ENCODE measurements at regions not wholly inside any gene's neighbourhood (a gene's known extent, or its start where the extent isn't known, plus 50 kb on each side); places are given as distances from the start of the nearest gene placed in this dataset.

DNA sequence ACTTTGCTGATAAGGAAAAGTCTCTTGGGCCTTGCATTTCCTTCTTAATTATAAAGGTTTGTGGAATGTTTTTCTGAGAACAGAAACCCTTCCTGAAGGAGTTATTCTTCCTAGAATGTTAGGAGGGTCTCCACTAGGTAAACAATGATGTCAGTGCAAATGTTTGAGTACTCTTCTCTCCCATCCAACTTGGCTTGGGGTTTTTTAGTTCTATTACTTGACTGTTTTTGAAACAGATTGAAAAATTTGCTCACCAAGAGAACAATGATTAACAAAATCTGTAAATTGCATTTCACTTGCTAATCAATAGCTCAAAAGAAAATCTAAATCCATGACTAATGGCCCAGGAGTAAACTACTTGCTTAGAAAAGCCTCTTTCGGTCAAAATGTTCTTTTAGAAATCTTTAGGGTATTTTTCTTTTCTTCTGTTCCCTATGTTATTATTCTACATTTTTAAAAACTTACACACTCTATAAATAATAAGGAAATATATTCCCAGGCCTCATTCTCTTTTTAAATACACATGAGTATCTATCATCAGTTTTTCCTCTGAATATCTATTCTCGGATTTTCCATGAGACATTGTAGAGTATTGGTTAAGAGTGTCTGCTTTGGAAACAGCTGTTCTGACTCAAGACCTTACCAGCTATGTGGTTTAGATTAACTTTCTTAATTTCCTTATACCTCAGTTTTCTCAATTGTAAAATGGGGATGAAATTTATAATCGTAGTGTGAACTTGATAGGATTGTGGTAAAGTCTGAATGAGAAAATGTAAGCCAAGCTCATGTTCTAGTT lies 234.2 kb upstream of the CITED2 start:
- no peaks in the 10 kb centered on the region for H3K36me3 ChIP-seq (ENCODE audit: control insufficient read depth, insufficient read depth, low read length)
- no peaks in the 10 kb centered on the region for H3K9me3 ChIP-seq (ENCODE audit: control insufficient read depth, insufficient read depth, low read length)
- no peaks in the 10 kb centered on the region for H3K4me1 ChIP-seq (ENCODE audit: control insufficient read depth, insufficient read depth, low read length)
- H3K27ac ChIP-seq (ENCODE audit: low read depth, low read length): peak overlapping the region; percentile 42
- no peaks in the 10 kb centered on the region for H3K27me3 ChIP-seq (ENCODE audit: control insufficient read depth, insufficient read depth, low read length)
- no peak for DNase-seq (ENCODE audit: low read depth in 4 of 6, low spot score in 6 of 6)
- no CpG with 5 or more reads among the region's 3 CpGs for WGBS (ENCODE audit: insufficient coverage)
- H3K4me3 ChIP-seq (ENCODE audit: low read depth, low read length): no peak overlapping the region

DNA sequence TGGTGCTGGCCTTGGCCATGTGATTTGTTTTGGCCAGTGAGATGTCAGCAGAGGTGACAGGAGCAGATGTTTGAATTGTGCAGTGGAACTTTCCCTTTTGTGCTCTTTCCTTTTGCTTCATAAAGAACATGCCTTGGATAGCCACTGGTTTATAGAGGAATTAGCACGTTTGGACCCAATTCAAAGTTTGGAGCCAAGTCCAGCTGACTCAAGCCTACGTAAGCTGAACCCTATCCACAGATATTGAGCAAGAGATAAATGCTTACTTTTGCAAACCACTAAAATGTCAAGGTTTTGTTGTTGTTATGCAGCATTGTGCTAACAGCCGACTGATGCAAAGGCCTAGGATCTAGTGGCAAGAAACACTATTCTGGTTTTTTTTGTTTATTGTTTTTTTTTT lies 230.9 kb upstream of the CITED2 start:
- no peaks in the 10 kb centered on the region for H3K4me1 ChIP-seq (ENCODE audit: control insufficient read depth, insufficient read depth, low read length)
- no peaks in the 10 kb centered on the region for H3K27me3 ChIP-seq (ENCODE audit: control insufficient read depth, insufficient read depth, low read length)
- H3K27ac ChIP-seq (ENCODE audit: low read depth, low read length): no peak overlapping the region
- no peaks in the 10 kb centered on the region for H3K9me3 ChIP-seq (ENCODE audit: control insufficient read depth, insufficient read depth, low read length)
- no CpG with 5 or more reads among the region's 3 CpGs for WGBS (ENCODE audit: insufficient coverage)
- no peak for DNase-seq (ENCODE audit: low read depth in 4 of 6, low spot score in 6 of 6)
- no peak overlapping the region for H3K4me3 ChIP-seq (ENCODE audit: low read depth, low read length)
- H3K36me3 ChIP-seq (ENCODE audit: control insufficient read depth, insufficient read depth, low read length): no peaks in the 10 kb centered on the region

- 67% methylated on average over 1 of the region's 2 CpGs for WGBS (ENCODE audit: insufficient coverage)
Measured at GRCh38 chr6:139603581-139603980, 229.1 kb upstream of the CITED2 start.

GRCh38 chr6:139602577-139602976 lies 228.1 kb upstream of the CITED2 start:
- no peak overlapping the region for H3K27ac ChIP-seq (ENCODE audit: low read depth, low read length)
- no peak overlapping the region for H3K4me3 ChIP-seq (ENCODE audit: low read depth, low read length)
- H3K9me3 ChIP-seq (ENCODE audit: control insufficient read depth, insufficient read depth, low read length): no peaks in the 10 kb centered on the region
- H3K4me1 ChIP-seq (ENCODE audit: control insufficient read depth, insufficient read depth, low read length): peaks cover 6% of the 10 kb centered on the region
- DNase-seq (ENCODE audit: low read depth in 4 of 6, low spot score in 6 of 6): no peak
- 20% methylated on average over 1 of the region's 2 CpGs for WGBS (ENCODE audit: insufficient coverage)
- no peaks in the 10 kb centered on the region for H3K36me3 ChIP-seq (ENCODE audit: control insufficient read depth, insufficient read depth, low read length)
- no peaks in the 10 kb centered on the region for H3K27me3 ChIP-seq (ENCODE audit: control insufficient read depth, insufficient read depth, low read length)

More at GRCh38 chr6:139603581-139603980, 229.1 kb upstream of the CITED2 start:
- H3K27ac ChIP-seq (ENCODE audit: low read depth, low read length): no peak overlapping the region
- no peak overlapping the region for H3K4me3 ChIP-seq (ENCODE audit: low read depth, low read length)
- H3K9me3 ChIP-seq (ENCODE audit: control insufficient read depth, insufficient read depth, low read length): no peaks in the 10 kb centered on the region
- H3K4me1 ChIP-seq (ENCODE audit: control insufficient read depth, insufficient read depth, low read length): no peaks in the 10 kb centered on the region
- H3K27me3 ChIP-seq (ENCODE audit: control insufficient read depth, insufficient read depth, low read length): no peaks in the 10 kb centered on the region
- H3K36me3 ChIP-seq (ENCODE audit: control insufficient read depth, insufficient read depth, low read length): no peaks in the 10 kb centered on the region
- no peak for DNase-seq (ENCODE audit: low read depth in 4 of 6, low spot score in 6 of 6)

DNA sequence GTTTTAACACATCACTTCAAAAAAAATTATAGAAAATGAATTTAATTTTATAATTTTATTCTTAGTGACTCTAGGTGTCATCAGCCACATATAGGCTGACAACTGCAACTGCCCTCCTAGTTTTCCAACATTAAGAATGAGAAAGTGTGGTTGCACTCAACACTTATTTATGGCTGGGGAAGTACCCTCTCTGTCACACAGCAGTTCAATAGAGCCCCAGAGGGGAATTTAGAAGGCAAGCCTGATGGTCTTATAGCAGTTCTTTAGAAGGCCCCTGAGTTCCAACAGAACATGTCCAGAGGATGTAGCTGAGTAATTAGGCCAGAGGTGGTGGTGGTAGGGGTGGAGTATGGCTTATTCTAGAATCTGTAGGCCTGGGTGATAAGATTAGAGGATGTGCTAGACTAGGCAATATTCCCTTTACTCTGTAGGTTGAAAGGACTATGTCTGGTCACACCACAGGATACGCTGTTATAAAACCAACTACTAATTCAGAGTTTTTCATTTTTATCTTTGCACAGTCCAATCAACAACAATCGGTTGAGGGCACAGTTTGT lies 226.5 kb upstream of the CITED2 start:
- Histone ChIP-seq H3K36me3 (ENCODE audit: control insufficient read depth, insufficient read depth, low read length) (no peaks in the 10 kb centered on the region), H3K27ac (ENCODE audit: low read depth, low read length) (no peak overlapping the region), H3K4me1 (ENCODE audit: control insufficient read depth, insufficient read depth, low read length) (peaks cover 6% of the 10 kb centered on the region), H3K27me3 (ENCODE audit: control insufficient read depth, insufficient read depth, low read length) (no peaks in the 10 kb centered on the region), H3K4me3 (ENCODE audit: low read depth, low read length) (no peak overlapping the region), H3K9me3 (ENCODE audit: control insufficient read depth, insufficient read depth, low read length) (no peaks in the 10 kb centered on the region)
- no peak for DNase-seq (ENCODE audit: low read depth in 4 of 6, low spot score in 6 of 6)
- WGBS (ENCODE audit: insufficient coverage): no CpG with 5 or more reads among the region's 2 CpGs

- WGBS (ENCODE audit: insufficient coverage): no CpG with 5 or more reads among the region's 3 CpGs
Measured at GRCh38 chr6:139600343-139600742, 225.9 kb upstream of the CITED2 start.

GRCh38 chr6:139597771-139598755 lies 223.6 kb upstream of the CITED2 start:
- no peaks in the 10 kb centered on the region for H3K27me3 ChIP-seq (ENCODE audit: control insufficient read depth, insufficient read depth, low read length)
- peak in 5 of 6 donors; percentile 42 to 87 (median 47) for DNase-seq (ENCODE audit: low read depth in 4 of 6, low spot score in 6 of 6)
- peaks cover 6% of the 10 kb centered on the region for H3K4me1 ChIP-seq (ENCODE audit: control insufficient read depth, insufficient read depth, low read length)
- 13% methylated on average over 2 of the region's 7 CpGs for WGBS (ENCODE audit: insufficient coverage)
- H3K9me3 ChIP-seq (ENCODE audit: control insufficient read depth, insufficient read depth, low read length): no peaks in the 10 kb centered on the region
- H3K36me3 ChIP-seq (ENCODE audit: control insufficient read depth, insufficient read depth, low read length): no peaks in the 10 kb centered on the region
- peak overlapping the region; percentile 50 for H3K27ac ChIP-seq (ENCODE audit: low read depth, low read length)
- no peak overlapping the region for H3K4me3 ChIP-seq (ENCODE audit: low read depth, low read length)

More at GRCh38 chr6:139600343-139600742, 225.9 kb upstream of the CITED2 start:
- H3K27me3 ChIP-seq (ENCODE audit: control insufficient read depth, insufficient read depth, low read length): no peaks in the 10 kb centered on the region
- H3K4me1 ChIP-seq (ENCODE audit: control insufficient read depth, insufficient read depth, low read length): peaks cover 6% of the 10 kb centered on the region
- H3K27ac ChIP-seq (ENCODE audit: low read depth, low read length): no peak overlapping the region
- H3K36me3 ChIP-seq (ENCODE audit: control insufficient read depth, insufficient read depth, low read length): no peaks in the 10 kb centered on the region
- H3K4me3 ChIP-seq (ENCODE audit: low read depth, low read length): no peak overlapping the region
- H3K9me3 ChIP-seq (ENCODE audit: control insufficient read depth, insufficient read depth, low read length): no peaks in the 10 kb centered on the region
- no peak for DNase-seq (ENCODE audit: low read depth in 4 of 6, low spot score in 6 of 6)

GRCh38 chr6:139597087-139597763 lies 222.8 kb upstream of the CITED2 start:
- no CpG with 5 or more reads among the region's 1 CpG for WGBS (ENCODE audit: insufficient coverage)
- peaks cover 9% of the 10 kb centered on the region for H3K4me1 ChIP-seq (ENCODE audit: control insufficient read depth, insufficient read depth, low read length)
- DNase-seq (ENCODE audit: low read depth in 4 of 6, low spot score in 6 of 6): no peak

GRCh38 chr6:139595183-139595582 lies 220.7 kb upstream of the CITED2 start:
- no peak for DNase-seq (ENCODE audit: low read depth in 4 of 6, low spot score in 6 of 6)
- H3K4me3 ChIP-seq (ENCODE audit: low read depth, low read length): no peak overlapping the region
- no peaks in the 10 kb centered on the region for H3K9me3 ChIP-seq (ENCODE audit: control insufficient read depth, insufficient read depth, low read length)
- H3K4me1 ChIP-seq (ENCODE audit: control insufficient read depth, insufficient read depth, low read length): peaks cover 9% of the 10 kb centered on the region
- no peaks in the 10 kb centered on the region for H3K36me3 ChIP-seq (ENCODE audit: control insufficient read depth, insufficient read depth, low read length)
- 86% methylated on average over 1 of the region's 3 CpGs for WGBS (ENCODE audit: insufficient coverage)
- no peak overlapping the region for H3K27ac ChIP-seq (ENCODE audit: low read depth, low read length)
- H3K27me3 ChIP-seq (ENCODE audit: control insufficient read depth, insufficient read depth, low read length): no peaks in the 10 kb centered on the region

More at GRCh38 chr6:139597087-139597763, 222.8 kb upstream of the CITED2 start:
- Histone ChIP-seq H3K9me3 (ENCODE audit: control insufficient read depth, insufficient read depth, low read length) (no peaks in the 10 kb centered on the region), H3K36me3 (ENCODE audit: control insufficient read depth, insufficient read depth, low read length) (no peaks in the 10 kb centered on the region), H3K27me3 (ENCODE audit: control insufficient read depth, insufficient read depth, low read length) (no peaks in the 10 kb centered on the region), H3K27ac (ENCODE audit: low read depth, low read length) (peak overlapping the region; percentile 50), H3K4me3 (ENCODE audit: low read depth, low read length) (no peak overlapping the region)
